Hepatocyte (in vitro differentiated cells): ENCODE measurements at regions not wholly inside any gene's neighbourhood (a gene's known extent, or its start where the extent isn't known, plus 50 kb on each side); places are given as distances from the start of the nearest gene placed in this dataset.
A peak's percentile ranks its signal among the peaks of the same experiment; 100 is the strongest.

ENCODE experiments used
- DNase-seq: peaks from one replicate; pipeline ENCODE4 v3.0.0-alpha.2; 2016; ENCODE audit warnings: low spot score
- H2AFZ ChIP-seq: fragments of 200-600 bp; sonication (generic); 2 replicates; pipeline ENCODE4 v1.6.0; 2016; ENCODE audit warnings: antibody characterized with exemption, mild to moderate bottlenecking
- H3K27ac ChIP-seq: fragments of 200-600 bp; sonication (generic); 2 replicates; pipeline ENCODE4 v1.5.1; 2016; ENCODE audit warnings: mild to moderate bottlenecking
- H3K27me3 ChIP-seq: fragments of 200-600 bp; sonication (generic); 2 replicates; pipeline ENCODE4 v1.6.1; 2016
- H3K36me3 ChIP-seq: fragments of 200-600 bp; sonication (generic); replicated peaks from 2 replicates; pipeline ENCODE4 v1.5.1; 2016; ENCODE audit warnings: low read depth; ENCODE audit not compliant: insufficient read depth
- H3K4me1 ChIP-seq: fragments of 200-600 bp; sonication (generic); 2 replicates; pipeline ENCODE4 v1.5.1; 2016; ENCODE audit warnings: mild to moderate bottlenecking, moderate library complexity; ENCODE audit not compliant: insufficient read depth
- H3K4me2 ChIP-seq: fragments of 200-600 bp; sonication (generic); 2 replicates; pipeline ENCODE4 v1.6.0; 2016
- H3K4me3 ChIP-seq: fragments of 200-600 bp; sonication (generic); 2 replicates; pipeline ENCODE4 v1.5.1; 2016; ENCODE audit warnings: mild to moderate bottlenecking
- H3K79me2 ChIP-seq: fragments of 200-600 bp; sonication (generic); 2 replicates; pipeline ENCODE4 v1.6.0; 2017; ENCODE audit warnings: mild to moderate bottlenecking
- H3K9me2 ChIP-seq: fragments of 200-600 bp; sonication (generic); replicated peaks from 2 replicates; pipeline ENCODE4 v1.6.0; 2017; ENCODE audit warnings: mild to moderate bottlenecking; ENCODE audit not compliant: insufficient read depth
- H3K9me3 ChIP-seq: fragments of 200-600 bp; sonication (generic); 2 replicates; pipeline ENCODE4 v1.5.1; 2016; ENCODE audit warnings: low read depth, mild to moderate bottlenecking
- H4K20me1 ChIP-seq: fragments of 200-600 bp; sonication (generic); 2 replicates; pipeline ENCODE4 v1.6.0; 2016; ENCODE audit warnings: mild to moderate bottlenecking; ENCODE audit not compliant: insufficient read depth, poor library complexity, severe bottlenecking
- CTCF ChIP-seq: fragments of 200-600 bp; sonication (generic); IDR thresholded peaks from 2 replicates; pipeline ENCODE4 v1.5.1; 2016; ENCODE audit warnings: antibody characterized with exemption, mild to moderate bottlenecking; ENCODE audit not compliant: poor library complexity
- EZH2 ChIP-seq: fragments of 200-600 bp; sonication (generic); IDR thresholded peaks from 2 replicates; pipeline ENCODE4 v1.6.1; 2016; ENCODE audit warnings: antibody characterized with exemption, mild to moderate bottlenecking, borderline replicate concordance
- EZH2phosphoT487 ChIP-seq: fragments of 200-600 bp; sonication (generic); IDR thresholded peaks from one replicate; pipeline ENCODE4 v1.6.1; 2018; ENCODE audit warnings: antibody characterized with exemption, mild to moderate bottlenecking, low read depth, moderate library complexity; ENCODE audit not compliant: unreplicated experiment, severe bottlenecking
- WGBS: methylation state at CpG from one replicate; pipeline ENCODE4 v1.1.6; 2016; ENCODE audit warnings: low lambda C conversion rate; ENCODE audit errors: missing lambda C conversion rate; 5-methylcytosine and 5-hydroxymethylcytosine counted together

DNA sequence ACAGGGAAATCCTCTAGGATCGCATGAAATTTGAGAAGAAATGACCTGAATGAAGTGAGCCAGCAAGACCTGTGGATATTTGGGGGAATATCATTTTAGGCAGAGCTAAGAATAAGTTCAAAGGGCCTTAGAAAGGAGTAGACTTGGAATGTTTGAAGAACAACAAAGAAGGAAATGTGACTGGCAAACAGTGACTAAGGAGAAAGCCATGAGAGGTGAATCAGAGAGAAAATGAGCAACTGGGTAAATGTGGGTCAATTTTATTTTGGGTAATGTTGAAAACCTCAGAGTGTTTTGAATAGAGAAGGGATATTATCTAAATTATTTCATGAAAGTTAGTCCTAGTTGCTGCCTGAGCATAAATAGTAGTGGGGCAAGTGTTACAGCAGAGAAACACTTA is 672.8 kb downstream of the LMO4 start:
- no peaks in the 10 kb centered on the region for H4K20me1 ChIP-seq
- no peaks in the 10 kb centered on the region for H3K36me3 ChIP-seq
- H3K9me2 ChIP-seq = no peaks in the 10 kb centered on the region
- no peak overlapping the region for H3K4me3 ChIP-seq
- peaks cover 13% of the 10 kb centered on the region for H3K4me1 ChIP-seq
- TF ChIP-seq CTCF = no peak
- TF ChIP-seq EZH2phosphoT487 = no peak
- no peak for TF ChIP-seq EZH2
- peak overlapping the region; percentile 32 for H3K27ac ChIP-seq
- no peaks in the 10 kb centered on the region for H3K79me2 ChIP-seq
- no peak for DNase-seq
- H3K4me2 ChIP-seq = no peak overlapping the region
- WGBS = 100% methylated on average over 1 of the region's 1 CpG
- H3K9me3 ChIP-seq = no peaks in the 10 kb centered on the region
- no peaks in the 10 kb centered on the region for H3K27me3 ChIP-seq
- H2AFZ ChIP-seq = no peak overlapping the region

DNA sequence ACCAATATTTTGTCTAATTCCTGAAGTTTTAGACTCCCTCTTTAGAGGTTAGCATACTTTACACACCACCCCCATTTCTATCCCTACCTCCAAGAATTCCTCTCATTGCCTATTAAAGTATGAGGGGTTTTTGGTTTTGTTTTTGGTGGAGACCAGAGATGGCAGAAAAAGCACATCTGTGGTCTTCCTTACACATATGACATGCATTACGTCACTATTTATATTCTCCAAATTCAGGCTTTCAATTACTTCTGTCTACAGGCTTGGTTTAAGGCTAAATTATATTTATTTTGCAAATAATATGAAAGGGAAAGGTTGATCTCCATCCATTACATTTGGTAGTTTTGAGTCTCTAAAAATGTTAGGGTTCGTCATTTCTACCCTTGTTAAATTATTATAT is 674.6 kb downstream of the LMO4 start:
- H3K9me2 ChIP-seq = no peaks in the 10 kb centered on the region
- H3K4me1 ChIP-seq = peaks cover 13% of the 10 kb centered on the region
- no peaks in the 10 kb centered on the region for H3K9me3 ChIP-seq
- WGBS = 93% methylated on average over 2 of the region's 2 CpGs
- H3K27me3 ChIP-seq = no peaks in the 10 kb centered on the region
- no peaks in the 10 kb centered on the region for H3K36me3 ChIP-seq
- DNase-seq = no peak
- no peak overlapping the region for H3K4me2 ChIP-seq
- no peaks in the 10 kb centered on the region for H3K79me2 ChIP-seq
- H3K27ac ChIP-seq = no peak overlapping the region
- no peak for TF ChIP-seq EZH2phosphoT487
- no peak for TF ChIP-seq EZH2
- no peak for TF ChIP-seq CTCF
- H4K20me1 ChIP-seq = no peaks in the 10 kb centered on the region
- no peak overlapping the region for H2AFZ ChIP-seq
- H3K4me3 ChIP-seq = no peak overlapping the region

DNA sequence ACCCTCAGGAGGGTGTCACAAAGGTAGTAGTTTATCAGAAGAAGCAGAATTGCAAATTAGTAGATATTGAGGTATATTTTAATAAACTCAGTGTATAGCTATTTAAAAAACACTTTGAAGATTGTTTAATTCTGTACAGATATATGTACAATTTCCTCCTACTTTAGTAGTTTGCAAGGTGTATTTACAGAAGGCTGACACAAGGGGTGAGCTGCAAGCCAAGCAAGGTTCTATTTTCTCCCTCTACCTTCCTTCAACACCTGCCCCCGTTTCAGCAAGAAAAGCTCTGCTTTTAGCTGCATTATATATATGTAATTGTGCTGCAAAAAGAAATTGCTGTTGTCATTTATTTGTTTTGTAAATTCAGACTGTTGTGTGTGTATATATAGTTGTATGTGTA is 674.2 kb upstream of the PKN2 start:
- H2AFZ ChIP-seq = no peak overlapping the region
- H3K27ac ChIP-seq = no peak overlapping the region
- no peak overlapping the region for H3K4me3 ChIP-seq
- H3K79me2 ChIP-seq = no peaks in the 10 kb centered on the region
- WGBS = 71% methylated on average over 1 of the region's 1 CpG
- H4K20me1 ChIP-seq = no peaks in the 10 kb centered on the region
- H3K27me3 ChIP-seq = no peaks in the 10 kb centered on the region
- no peak for DNase-seq
- H3K36me3 ChIP-seq = no peaks in the 10 kb centered on the region
- TF ChIP-seq EZH2phosphoT487 (no peak), EZH2 (no peak), CTCF (no peak)
- no peaks in the 10 kb centered on the region for H3K9me3 ChIP-seq
- no peak overlapping the region for H3K4me2 ChIP-seq
- H3K4me1 ChIP-seq = no peaks in the 10 kb centered on the region
- no peaks in the 10 kb centered on the region for H3K9me2 ChIP-seq

- Histone ChIP-seq H3K27ac (no peak overlapping the region), H2AFZ (no peak overlapping the region), H4K20me1 (no peaks in the 10 kb centered on the region), H3K27me3 (no peaks in the 10 kb centered on the region), H3K36me3 (no peaks in the 10 kb centered on the region), H3K79me2 (no peaks in the 10 kb centered on the region), H3K4me1 (no peaks in the 10 kb centered on the region), H3K4me2 (no peak overlapping the region), H3K9me2 (no peaks in the 10 kb centered on the region), H3K4me3 (no peak overlapping the region), H3K9me3 (no peaks in the 10 kb centered on the region)
- TF ChIP-seq EZH2phosphoT487 (no peak), EZH2 (no peak)
- no peak for DNase-seq
Observed at GRCh38 chr1:88013485-88013884, 670.6 kb upstream of the PKN2 start.
